MM.1S (cell line): ENCODE measurements at regions not wholly inside any gene's neighbourhood (a gene's known extent, or its start where the extent isn't known, plus 50 kb on each side); places are given as distances from the start of the nearest gene placed in this dataset.

ENCODE experiments used
- CTCF ChIP-seq: fragments of 300-600 bp; sonication (generic); IDR thresholded peaks from 2 replicates; pipeline ENCODE4 v1.5.1; 2016; ENCODE audit warnings: antibody characterized with exemption, low read length, mixed read lengths
- EZH2 ChIP-seq: fragments of 300-600 bp; sonication (generic); optimal IDR thresholded peaks from 2 replicates; pipeline ENCODE3; 2017; ENCODE audit warnings: low read depth, mild to moderate bottlenecking, antibody characterized with exemption, low read length, mixed read lengths

GRCh38 chr5:167593329-167594060 lies 698.0 kb upstream of the WWC1 start:
- TF ChIP-seq EZH2 (no peak), CTCF (no peak)
